Trophoblast cell (in vitro differentiated cells and primary cell): ENCODE measurements at regions not wholly inside any gene's neighbourhood (a gene's known extent, or its start where the extent isn't known, plus 50 kb on each side); places are given as distances from the start of the nearest gene placed in this dataset.

Experiments used
- DNase-seq, 2 donors: peaks; one replicate each; pipeline ENCODE4 v3.0.0-alpha.2; 2016
- H2AFZ ChIP-seq: 2 replicates; pipeline ENCODE4 v1.6.1; 2013; ENCODE audit warnings: low read length, moderate library complexity, mild to moderate bottlenecking; ENCODE audit not compliant: insufficient read depth, poor library complexity
- H2AK5ac ChIP-seq: 2 replicates; pipeline ENCODE4 v1.6.1; 2013; ENCODE audit warnings: mild to moderate bottlenecking, low read length
- H2BK120ac ChIP-seq: 2 replicates; pipeline ENCODE4 v1.6.1; 2013; ENCODE audit warnings: low read length, mild to moderate bottlenecking, moderate library complexity; ENCODE audit not compliant: insufficient read depth, poor library complexity
- H2BK12ac ChIP-seq: 2 replicates; pipeline ENCODE4 v1.6.1; 2013; ENCODE audit warnings: mild to moderate bottlenecking, low read length, moderate library complexity
- H2BK5ac ChIP-seq: 2 replicates; pipeline ENCODE4 v1.6.1; 2013; ENCODE audit warnings: low read length, low read depth, moderate library complexity, mild to moderate bottlenecking; ENCODE audit not compliant: poor library complexity
- H3K14ac ChIP-seq: 2 replicates; pipeline ENCODE4 v1.6.1; 2013; ENCODE audit warnings: mild to moderate bottlenecking, low read length
- H3K18ac ChIP-seq: 2 replicates; pipeline ENCODE4 v1.6.1; 2013; ENCODE audit warnings: mild to moderate bottlenecking, low read length
- H3K23ac ChIP-seq: 2 replicates; pipeline ENCODE4 v1.6.1; 2013; ENCODE audit warnings: low read length
- H3K27ac ChIP-seq: 2 replicates; pipeline ENCODE4 v1.5.1; 2013; ENCODE audit warnings: low read depth, mild to moderate bottlenecking, inconsistent platforms, low read length, moderate library complexity
- H3K27me3 ChIP-seq: 2 replicates; pipeline ENCODE4 v1.6.1; 2013; ENCODE audit warnings: inconsistent platforms, mild to moderate bottlenecking, low read length, moderate library complexity; ENCODE audit not compliant: insufficient read depth
- H3K36me3 ChIP-seq, 2 experiments: 1 replicate in 1 of 2; 2 replicates in 1 of 2; pipeline ENCODE4 v1.6.1; 2013; ENCODE audit warnings: low read length in 2 of 2, mild to moderate bottlenecking in 2 of 2, moderate library complexity in 1 of 2; ENCODE audit not compliant: insufficient read depth in 2 of 2, control insufficient read depth in 1 of 2
- H3K4ac ChIP-seq: 2 replicates; pipeline ENCODE4 v1.6.1; 2013; ENCODE audit warnings: low read depth, mild to moderate bottlenecking, low read length, moderate library complexity
- H3K4me1 ChIP-seq, 2 experiments: 1 replicate in 1 of 2; 2 replicates in 1 of 2; pipeline ENCODE4 v1.6.1; 2013; ENCODE audit warnings: low read length in 2 of 2, mild to moderate bottlenecking in 2 of 2, moderate library complexity in 1 of 2; ENCODE audit not compliant: insufficient read depth in 2 of 2, control insufficient read depth in 1 of 2
- H3K4me2 ChIP-seq: 2 replicates; pipeline ENCODE4 v1.6.1; 2013; ENCODE audit warnings: inconsistent platforms, mild to moderate bottlenecking, low read length, moderate library complexity
- H3K4me3 ChIP-seq: 2 replicates; pipeline ENCODE4 v1.5.1; 2013; ENCODE audit warnings: mild to moderate bottlenecking, low read depth, low read length, inconsistent platforms
- H3K79me1 ChIP-seq: one replicate; pipeline ENCODE4 v1.6.1; 2013; ENCODE audit warnings: low read length
- H3K79me2 ChIP-seq: 2 replicates; pipeline ENCODE4 v1.6.1; 2013; ENCODE audit warnings: low read length, mild to moderate bottlenecking; ENCODE audit not compliant: control insufficient read depth, insufficient read depth, poor library complexity
- H3K9ac ChIP-seq: 2 replicates; pipeline ENCODE4 v1.6.1; 2013; ENCODE audit warnings: mild to moderate bottlenecking, low read length
- H3K9me3 ChIP-seq: 2 replicates; pipeline ENCODE4 v1.6.1; 2013; ENCODE audit warnings: low read depth, mild to moderate bottlenecking, control low read depth, inconsistent platforms, low read length; ENCODE audit not compliant: insufficient read depth
- H4K12ac ChIP-seq: 2 replicates; pipeline ENCODE4 v1.6.1; 2013; ENCODE audit warnings: low read depth, mild to moderate bottlenecking, low read length, moderate library complexity
- H4K8ac ChIP-seq: 2 replicates; pipeline ENCODE4 v1.6.1; 2013; ENCODE audit warnings: low read depth, mild to moderate bottlenecking, low read length, moderate library complexity
- H4K91ac ChIP-seq: one replicate; pipeline ENCODE4 v1.6.1; 2013; ENCODE audit warnings: low read depth, mild to moderate bottlenecking, low read length, moderate library complexity
- WGBS: extraction: QIAGEN DNeasy Blood & Tissue Kit; methylation state at CpG from one replicate; pipeline ENCODE4 v1.1.7; 2013; ENCODE audit warnings: missing lambda C conversion rate; ENCODE audit not compliant: insufficient read length, insufficient coverage; ENCODE audit errors: extremely low coverage; 5-methylcytosine and 5-hydroxymethylcytosine counted together

DNA sequence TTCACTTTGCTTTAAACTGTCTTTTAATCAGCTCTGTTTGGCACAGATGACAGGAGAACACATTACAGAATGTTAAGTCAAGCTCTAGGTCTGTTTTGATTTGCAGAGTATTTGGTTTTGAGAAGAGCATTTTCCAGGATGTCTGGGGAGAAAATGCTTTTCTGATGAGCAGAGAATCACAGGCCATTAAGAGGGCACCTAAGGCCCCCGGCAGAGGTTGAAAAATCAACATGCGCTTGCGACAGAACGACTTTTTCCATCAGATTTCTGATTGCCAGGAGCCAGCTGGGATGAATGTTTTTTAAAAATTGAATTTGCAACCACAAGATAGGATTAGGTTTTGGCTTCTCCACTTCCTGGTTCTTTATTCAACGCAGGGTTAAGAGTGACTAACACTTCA is 304.5 kb downstream of the JRKL start:
- H2AFZ ChIP-seq: no peak overlapping the region
- no peaks in the 10 kb centered on the region for H3K79me1 ChIP-seq
- H3K27me3 ChIP-seq: no peaks in the 10 kb centered on the region
- H3K9ac ChIP-seq: no peak overlapping the region
- no peak overlapping the region for H4K12ac ChIP-seq
- no peak overlapping the region for H2BK12ac ChIP-seq
- no peaks in the 10 kb centered on the region for H3K9me3 ChIP-seq
- H3K4me3 ChIP-seq: no peak overlapping the region
- H3K4me1 ChIP-seq: no peaks in the 10 kb centered on the region
- H2AK5ac ChIP-seq: no peak overlapping the region
- no peaks in the 10 kb centered on the region for H3K36me3 ChIP-seq
- H3K27ac ChIP-seq: no peak overlapping the region
- no peak overlapping the region for H4K8ac ChIP-seq
- H3K14ac ChIP-seq: no peak overlapping the region
- no peaks in the 10 kb centered on the region for H3K79me2 ChIP-seq
- no peak overlapping the region for H3K4ac ChIP-seq
- H2BK120ac ChIP-seq: no peak overlapping the region
- H3K23ac ChIP-seq: no peak overlapping the region
- no peak overlapping the region for H4K91ac ChIP-seq
- H3K18ac ChIP-seq: no peak overlapping the region
- H3K4me2 ChIP-seq: no peak overlapping the region
- no peak overlapping the region for H2BK5ac ChIP-seq
- WGBS: no CpG with 5 or more reads among the region's 5 CpGs
- DNase-seq: no peak

DNA sequence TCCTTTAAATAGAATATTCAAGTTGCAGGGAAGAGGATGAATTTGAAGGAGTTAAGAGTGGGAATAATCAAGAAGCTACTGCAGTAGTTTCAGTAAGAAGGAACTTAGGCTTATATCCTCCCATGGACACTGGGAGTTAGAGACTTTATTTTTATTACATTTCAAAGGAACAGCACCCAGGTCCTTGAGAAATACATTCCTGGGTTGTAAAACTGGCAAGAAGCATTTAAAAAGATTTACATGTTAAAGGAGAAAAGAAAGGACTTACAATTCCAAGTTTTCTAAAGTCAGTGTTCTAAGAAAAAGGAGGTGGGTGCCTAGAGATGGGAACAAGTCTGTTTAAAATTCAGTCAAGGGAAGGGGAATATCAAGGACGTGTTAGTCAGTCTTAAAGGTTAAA is 306.9 kb downstream of the JRKL start:
- Histone ChIP-seq H3K27ac (no peak overlapping the region), H2BK120ac (no peak overlapping the region), H2AFZ (no peak overlapping the region), H3K14ac (no peak overlapping the region), H4K91ac (no peak overlapping the region), H3K9me3 (no peaks in the 10 kb centered on the region), H3K79me1 (no peaks in the 10 kb centered on the region), H3K79me2 (no peaks in the 10 kb centered on the region), H3K36me3 (no peaks in the 10 kb centered on the region), H3K27me3 (no peaks in the 10 kb centered on the region), H3K4me2 (no peak overlapping the region), H3K4me1 (no peaks in the 10 kb centered on the region), H4K8ac (no peak overlapping the region), H3K4me3 (no peak overlapping the region), H2BK5ac (no peak overlapping the region), H3K9ac (no peak overlapping the region), H4K12ac (no peak overlapping the region), H3K23ac (no peak overlapping the region), H2AK5ac (no peak overlapping the region), H3K4ac (no peak overlapping the region), H3K18ac (no peak overlapping the region), H2BK12ac (no peak overlapping the region)
- no CpG with 5 or more reads among the region's 1 CpG for WGBS
- DNase-seq: no peak

DNA sequence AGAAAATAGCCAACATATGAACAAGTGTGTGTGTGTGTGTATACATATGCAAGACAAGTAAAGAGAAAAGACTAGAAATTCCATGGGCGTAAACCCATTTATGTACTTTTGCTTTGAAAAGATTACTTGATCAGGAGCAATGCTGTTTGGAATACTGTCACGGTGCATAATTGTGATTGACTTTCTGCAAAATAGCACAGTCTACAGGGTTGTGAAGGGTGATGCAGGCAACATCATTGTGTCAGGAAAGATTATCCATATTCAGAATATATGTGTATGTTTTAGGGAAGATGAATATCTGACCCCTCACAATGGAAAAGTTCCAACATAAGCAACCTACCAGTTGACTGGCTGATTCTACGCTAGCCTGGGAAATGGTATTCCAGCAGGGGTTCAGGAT is 307.7 kb downstream of the JRKL start:
- no peaks in the 10 kb centered on the region for H3K79me2 ChIP-seq
- H3K4me2 ChIP-seq: no peak overlapping the region
- no peaks in the 10 kb centered on the region for H3K9me3 ChIP-seq
- no peak overlapping the region for H3K23ac ChIP-seq
- no peak overlapping the region for H3K14ac ChIP-seq
- H3K36me3 ChIP-seq: no peaks in the 10 kb centered on the region
- no peak overlapping the region for H2AFZ ChIP-seq
- DNase-seq: no peak
- H3K27ac ChIP-seq: no peak overlapping the region
- no peaks in the 10 kb centered on the region for H3K79me1 ChIP-seq
- no peak overlapping the region for H2BK5ac ChIP-seq
- H4K91ac ChIP-seq: no peak overlapping the region
- H3K27me3 ChIP-seq: no peaks in the 10 kb centered on the region
- no peak overlapping the region for H3K9ac ChIP-seq
- no peak overlapping the region for H2BK120ac ChIP-seq
- no peak overlapping the region for H3K18ac ChIP-seq
- no peak overlapping the region for H2AK5ac ChIP-seq
- H3K4ac ChIP-seq: no peak overlapping the region
- H3K4me3 ChIP-seq: no peak overlapping the region
- H4K12ac ChIP-seq: no peak overlapping the region
- no peak overlapping the region for H2BK12ac ChIP-seq
- no CpG with 5 or more reads among the region's 3 CpGs for WGBS
- no peak overlapping the region for H4K8ac ChIP-seq
- no peaks in the 10 kb centered on the region for H3K4me1 ChIP-seq

DNA sequence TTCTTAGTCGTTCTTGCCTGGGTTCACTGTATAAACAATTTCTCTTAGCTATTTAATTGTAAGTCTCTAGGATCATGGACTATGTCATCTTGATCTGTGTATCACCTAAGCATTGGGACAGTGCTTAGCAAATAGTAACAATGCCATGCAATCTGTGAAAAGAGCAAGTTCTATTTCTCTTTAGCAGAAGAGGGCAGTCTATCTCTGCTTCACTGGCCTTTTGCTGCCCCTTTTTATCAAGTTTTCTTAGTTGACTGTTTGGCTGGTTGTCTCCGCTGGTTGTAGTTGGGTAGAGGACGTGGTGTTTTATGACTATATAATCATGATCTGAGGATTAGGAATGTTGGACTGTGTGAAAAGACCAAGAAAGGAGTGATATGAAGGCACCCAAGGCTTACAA is 315.0 kb downstream of the JRKL start:
- no peaks in the 10 kb centered on the region for H3K79me1 ChIP-seq
- H3K4me1 ChIP-seq: no peaks in the 10 kb centered on the region
- H3K14ac ChIP-seq: no peak overlapping the region
- H2BK5ac ChIP-seq: no peak overlapping the region
- H4K8ac ChIP-seq: no peak overlapping the region
- no peak for DNase-seq
- H3K18ac ChIP-seq: no peak overlapping the region
- H3K23ac ChIP-seq: no peak overlapping the region
- no peak overlapping the region for H2BK120ac ChIP-seq
- no peak overlapping the region for H4K12ac ChIP-seq
- H3K36me3 ChIP-seq: no peaks in the 10 kb centered on the region
- no peak overlapping the region for H3K4ac ChIP-seq
- no peak overlapping the region for H2BK12ac ChIP-seq
- no CpG with 5 or more reads among the region's 3 CpGs for WGBS
- H3K79me2 ChIP-seq: no peaks in the 10 kb centered on the region
- no peaks in the 10 kb centered on the region for H3K27me3 ChIP-seq
- no peak overlapping the region for H3K4me2 ChIP-seq
- no peak overlapping the region for H3K9ac ChIP-seq
- no peak overlapping the region for H3K27ac ChIP-seq
- no peak overlapping the region for H4K91ac ChIP-seq
- H2AFZ ChIP-seq: no peak overlapping the region
- no peak overlapping the region for H2AK5ac ChIP-seq
- no peak overlapping the region for H3K4me3 ChIP-seq
- H3K9me3 ChIP-seq: no peaks in the 10 kb centered on the region
